G401.6 (cell line): ENCODE measurements at regions not wholly inside any gene's neighbourhood (a gene's known extent, or its start where the extent isn't known, plus 50 kb on each side); places are given as distances from the start of the nearest gene placed in this dataset.

Experiments used
- FAIRE-seq: peaks from 2 replicates; lab custom pipeline; 2012; peaks lifted over from hg19 to GRCh38; lab: Jason Lieb, UNC

- no peak for FAIRE-seq
These were observed 76.6 kb upstream of the LMO1 start for GRCh38 chr11:8340296-8340695.

DNA sequence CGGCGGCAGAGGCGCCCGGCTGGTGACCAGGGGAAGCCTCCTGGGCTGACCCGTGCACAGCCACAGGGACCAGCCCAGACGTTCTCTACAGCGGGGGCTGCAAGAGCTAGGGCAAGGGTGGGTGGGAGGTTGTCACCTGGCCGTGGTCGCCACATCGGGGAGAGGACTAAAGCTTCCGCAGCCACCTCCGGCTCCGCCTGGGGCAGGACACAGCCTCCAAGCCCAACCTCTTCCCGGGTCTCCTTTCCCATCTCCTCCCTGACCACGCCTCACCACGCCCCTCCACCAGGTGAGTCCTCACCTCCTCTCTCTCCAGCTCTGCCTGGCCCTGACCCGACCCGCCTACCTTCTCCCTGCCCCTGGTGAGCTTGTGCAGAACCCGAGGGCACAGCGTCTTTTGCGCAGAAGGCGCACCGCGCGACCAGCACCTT lies 75.9 kb upstream of the LMO1 start:
- FAIRE-seq, result no peak

DNA sequence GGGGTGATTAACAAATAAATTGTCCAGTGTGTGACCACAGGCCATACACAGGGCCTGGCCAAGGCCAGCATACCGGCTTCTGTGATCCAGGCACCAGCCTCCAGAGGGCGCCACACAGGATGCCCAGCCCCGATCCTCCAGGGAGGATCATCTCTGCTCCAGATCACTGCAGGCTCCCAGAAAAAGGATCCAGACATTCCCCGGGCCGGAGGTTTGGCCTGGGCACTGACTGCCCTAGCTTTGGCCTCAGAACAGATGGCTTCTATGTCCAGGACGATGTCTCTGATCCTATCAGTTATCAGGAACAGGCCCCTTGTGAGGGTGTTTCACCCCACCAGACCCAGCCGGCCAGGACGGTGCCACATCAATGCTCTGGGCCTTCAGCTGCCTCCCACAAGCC lies 74.5 kb upstream of the LMO1 start:
- no peak for FAIRE-seq

GRCh38 chr11:8337130-8337795 lies 73.6 kb upstream of the LMO1 start:
- FAIRE-seq, result no peak

DNA sequence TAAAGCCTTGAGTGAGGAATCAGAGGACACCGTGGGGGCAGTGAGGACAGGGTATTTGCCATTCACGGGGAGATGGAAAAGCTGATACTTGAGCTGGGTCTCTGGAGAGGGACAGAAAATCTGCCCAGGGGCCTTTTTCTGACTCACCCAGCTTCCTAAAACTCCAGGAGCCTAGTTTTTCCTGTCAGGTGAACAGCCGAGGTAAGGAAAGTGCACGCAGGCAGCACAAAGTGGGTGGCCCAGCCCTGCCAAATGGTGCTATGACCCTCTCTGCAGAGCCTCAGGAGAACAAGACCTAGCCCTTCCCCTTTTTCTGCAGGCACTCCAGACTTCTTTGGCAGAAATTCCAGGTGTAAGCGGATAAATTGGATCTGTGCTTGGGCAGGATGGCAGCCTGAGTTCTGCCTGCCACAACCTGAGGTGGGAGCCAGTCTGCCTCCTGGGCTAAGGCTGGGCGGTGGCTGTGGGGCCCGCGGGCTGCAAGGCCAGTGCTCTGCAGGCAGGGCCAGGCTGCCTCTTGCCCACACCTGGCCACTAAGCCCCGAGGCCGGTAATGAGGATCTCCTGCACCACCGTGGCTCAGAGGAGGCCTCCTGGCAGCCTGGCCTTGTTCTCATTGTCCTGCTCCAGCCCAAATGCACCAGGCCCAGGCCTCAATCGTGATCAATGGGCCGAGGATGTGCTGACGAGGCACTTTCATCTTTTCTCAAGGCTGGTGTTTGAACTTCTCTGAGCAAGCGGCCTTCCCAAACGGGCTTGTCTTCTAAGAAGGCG lies 72.9 kb upstream of the LMO1 start:
- FAIRE-seq, result no peak

DNA sequence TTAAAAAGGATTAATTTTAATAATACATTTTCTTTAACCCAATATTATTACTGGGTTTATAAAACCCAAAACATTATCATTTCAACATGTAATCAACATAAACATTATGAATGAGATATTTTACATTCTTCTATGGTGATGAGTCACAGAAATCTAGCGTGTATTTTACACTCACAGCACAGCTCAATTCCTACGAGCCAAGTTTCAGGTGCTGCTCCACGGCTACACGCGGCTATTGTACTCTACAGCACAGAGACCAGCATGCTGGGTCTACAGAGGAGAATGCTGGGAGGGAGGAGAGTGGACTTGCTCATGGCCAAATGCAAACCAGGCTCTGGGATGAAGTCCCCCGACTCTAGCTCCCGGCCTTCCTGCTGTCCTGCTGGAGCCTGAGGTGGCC lies 72.0 kb upstream of the LMO1 start:
- no peak for FAIRE-seq

DNA sequence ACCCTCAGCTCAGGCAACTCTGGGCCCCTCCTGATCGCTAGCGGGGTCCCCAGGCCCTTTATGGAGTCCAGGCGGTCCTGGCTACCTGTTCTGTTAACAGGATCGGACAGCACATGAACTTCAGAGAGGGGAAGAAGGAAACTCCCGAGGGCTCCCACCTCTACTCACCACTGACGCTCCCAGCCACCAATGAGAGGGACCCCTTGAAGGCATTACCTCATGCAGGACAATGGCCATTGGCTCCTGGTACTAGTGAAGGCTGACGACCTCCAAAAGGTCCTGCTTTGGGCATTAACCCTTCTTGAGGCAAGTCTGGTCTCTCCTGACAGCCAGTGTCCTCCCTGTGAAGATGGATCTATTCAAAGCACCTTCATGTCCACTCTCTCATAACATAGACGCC lies 71.5 kb upstream of the LMO1 start:
- FAIRE-seq, result no peak

DNA sequence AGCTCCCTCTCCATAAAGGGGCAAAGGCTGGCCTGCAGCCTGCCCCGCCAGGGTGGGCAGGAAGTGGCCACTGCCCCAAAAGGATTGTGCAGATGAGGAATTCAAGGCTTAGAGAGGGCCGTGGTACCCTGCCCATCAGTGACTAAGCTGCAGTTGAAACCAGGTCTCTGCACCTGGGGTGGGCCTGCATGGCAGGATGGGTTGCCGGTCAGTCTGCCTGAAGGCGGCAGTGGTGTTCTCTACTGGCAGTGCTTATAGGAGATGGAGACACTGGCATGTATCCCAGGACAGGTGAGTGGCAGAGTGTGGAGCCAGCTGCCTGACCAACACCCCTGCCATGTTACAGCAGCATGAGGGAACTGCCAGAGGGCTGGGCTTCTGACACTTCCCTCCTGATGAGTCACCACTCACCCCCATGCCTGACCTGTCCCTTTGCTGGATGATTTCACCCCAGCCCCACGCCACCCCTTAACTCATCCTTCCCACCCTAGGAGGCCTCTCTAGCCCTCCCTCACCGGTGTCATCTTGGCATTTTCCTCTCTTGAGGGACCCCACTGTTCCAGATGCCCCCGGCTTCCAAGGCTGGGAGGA lies 70.2 kb upstream of the LMO1 start:
- no peak for FAIRE-seq

DNA sequence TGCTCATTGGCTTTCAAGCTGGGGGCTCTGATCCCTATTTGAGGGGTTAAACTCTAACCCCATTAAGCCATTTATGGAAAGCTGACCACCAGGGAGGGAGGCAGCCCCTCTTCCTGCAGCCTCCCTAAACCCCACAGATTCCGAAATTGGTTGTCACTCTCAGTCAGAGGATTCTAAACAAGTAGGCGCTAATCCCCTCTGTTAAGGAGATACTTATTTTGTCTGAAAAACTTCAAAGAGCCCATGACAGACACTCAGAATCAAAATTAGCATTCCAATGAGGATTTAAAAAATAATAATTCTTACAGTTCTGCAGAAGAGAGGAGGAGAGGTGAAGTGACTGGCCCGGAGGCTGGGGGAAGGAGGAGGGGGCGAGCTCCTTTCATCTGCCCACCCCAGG lies 69.7 kb upstream of the LMO1 start:
- FAIRE-seq, result no peak

GRCh38 chr11:8332891-8333290 lies 69.2 kb upstream of the LMO1 start:
- no peak for FAIRE-seq

- no peak for FAIRE-seq
These were observed 68.5 kb upstream of the LMO1 start for GRCh38 chr11:8332196-8332595.

- FAIRE-seq, result no peak
These were observed 68.1 kb upstream of the LMO1 start for GRCh38 chr11:8331767-8332166.

DNA sequence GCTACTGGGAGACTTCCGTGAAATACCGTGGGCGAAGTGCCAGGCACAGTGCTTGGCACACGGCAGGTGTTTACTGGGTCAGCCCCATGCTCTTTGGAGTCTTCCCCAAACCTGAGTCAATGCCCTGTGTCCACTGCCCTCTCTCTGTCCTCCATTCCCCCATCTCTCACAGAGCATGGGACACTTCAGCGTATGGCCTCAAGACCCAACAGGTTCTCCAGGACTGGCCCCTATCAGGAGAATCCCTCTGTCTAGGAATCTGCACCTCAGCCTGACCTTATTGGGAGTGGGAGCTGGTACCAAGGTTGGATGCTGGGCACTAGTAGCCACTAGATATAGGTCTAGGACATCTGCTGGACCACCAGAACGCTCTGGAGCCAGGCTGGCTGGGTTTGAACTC lies 67.2 kb upstream of the LMO1 start:
- no peak for FAIRE-seq

- FAIRE-seq, result no peak
These were observed 66.7 kb upstream of the LMO1 start for GRCh38 chr11:8330404-8330803.

DNA sequence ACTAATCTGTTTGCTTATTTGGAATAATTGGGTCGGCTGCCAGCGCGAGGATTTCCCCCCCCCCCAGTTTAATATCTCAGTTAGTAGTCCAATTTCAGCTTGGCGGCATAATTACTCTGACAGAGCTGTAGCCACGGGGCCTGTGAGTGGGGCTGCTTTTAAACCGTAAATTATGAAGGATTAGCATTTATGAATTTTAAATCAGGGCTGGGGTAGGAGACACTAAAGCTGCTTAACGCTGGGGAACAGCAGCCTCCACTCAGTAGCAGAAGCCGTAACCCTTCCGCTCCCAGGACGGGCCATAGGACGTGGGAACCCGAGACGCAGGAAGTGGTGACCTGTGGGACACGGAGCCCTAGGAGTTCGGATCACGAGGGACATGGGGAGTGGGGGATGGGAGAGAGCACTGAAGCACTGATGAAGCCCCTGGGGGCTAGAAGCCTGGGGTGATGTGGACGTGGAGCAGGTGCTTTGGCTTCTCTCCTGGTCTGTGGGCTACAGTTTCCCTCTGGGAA lies 66.2 kb upstream of the LMO1 start:
- no peak for FAIRE-seq

DNA sequence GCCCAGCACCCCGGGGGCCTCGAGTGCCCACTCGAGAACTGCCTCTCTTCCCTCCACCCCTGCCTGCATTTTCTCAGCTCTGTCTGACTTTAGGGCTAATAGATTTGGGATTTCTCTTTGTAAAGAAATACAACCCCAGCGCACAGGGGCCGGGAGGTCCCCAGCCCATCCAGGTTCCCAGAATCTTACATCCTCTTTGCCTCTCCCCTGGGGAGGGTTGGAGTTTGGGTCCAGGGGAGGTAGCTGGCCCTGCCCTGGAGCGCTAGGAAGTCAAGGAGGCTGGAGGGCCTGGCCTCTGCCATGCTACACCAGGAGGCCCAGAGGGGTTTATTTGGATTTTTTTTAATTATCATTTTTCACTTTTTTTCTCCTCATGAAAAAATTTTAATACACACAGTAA lies 65.7 kb upstream of the LMO1 start:
- FAIRE-seq, result no peak

DNA sequence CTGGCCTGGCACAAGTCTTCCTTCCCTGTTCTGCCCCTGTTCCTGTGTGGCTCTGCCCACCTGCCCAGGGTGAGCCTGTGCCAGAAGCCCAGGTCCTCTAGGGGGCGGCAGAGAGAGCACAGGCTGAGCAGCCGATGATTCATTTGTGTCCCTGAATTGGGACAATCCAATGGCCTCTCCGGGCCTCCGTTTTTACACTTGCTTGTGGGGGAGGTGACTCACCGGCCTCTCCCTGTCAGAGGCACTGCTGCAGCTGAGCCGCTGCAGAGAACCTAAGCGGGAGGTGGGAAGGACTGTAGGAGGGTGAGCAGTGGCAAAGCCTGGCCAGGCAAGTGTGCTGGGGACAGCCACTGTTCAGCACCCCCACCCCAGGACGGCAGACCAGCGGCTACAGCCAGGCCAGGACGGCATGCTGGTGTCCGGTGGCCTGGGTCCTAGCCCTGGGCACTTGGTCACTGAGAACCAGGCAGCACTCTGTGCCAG lies 65.2 kb upstream of the LMO1 start:
- FAIRE-seq, result peak; percentile 21

- FAIRE-seq, result no peak
These were observed 64.6 kb upstream of the LMO1 start for GRCh38 chr11:8328231-8328794.

GRCh38 chr11:8327761-8328192 lies 64.1 kb upstream of the LMO1 start:
- FAIRE-seq, result no peak

- no peak for FAIRE-seq
These were observed 62.7 kb upstream of the LMO1 start for GRCh38 chr11:8326337-8326736.

DNA sequence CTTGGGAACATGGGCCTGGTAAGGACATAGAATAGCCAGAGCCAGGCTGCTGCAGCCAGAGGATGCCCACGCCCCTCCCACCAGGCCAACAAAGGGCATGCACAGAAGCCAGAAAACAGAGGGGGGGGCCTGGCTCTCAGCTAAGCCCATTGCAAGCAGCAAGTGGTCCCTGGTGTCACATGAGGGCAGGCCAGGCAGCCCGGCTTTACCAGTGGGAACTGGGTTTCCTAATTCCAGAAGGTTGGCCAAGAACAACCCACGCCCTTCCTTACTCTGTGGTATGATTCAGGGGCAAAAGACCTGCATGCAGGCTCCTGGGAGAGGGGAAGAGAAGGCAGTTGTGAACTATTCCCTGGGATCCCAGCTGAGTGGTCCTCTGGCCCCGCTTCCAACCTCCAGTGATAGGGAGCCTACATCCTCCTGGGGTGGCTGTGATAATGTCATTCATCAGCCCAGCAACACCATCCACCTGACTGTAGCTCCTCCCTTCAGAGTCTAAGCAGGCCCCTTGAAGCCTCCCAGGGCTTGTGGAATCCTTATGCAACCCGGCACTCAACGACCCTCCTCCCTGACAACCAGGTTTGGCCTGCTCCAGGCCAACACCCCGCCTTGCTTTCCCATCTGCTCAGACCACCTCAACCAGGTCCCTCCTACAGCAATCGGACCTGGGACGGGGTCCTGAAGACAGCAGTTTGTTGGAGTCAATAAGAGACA lies 62.1 kb upstream of the LMO1 start:
- no peak for FAIRE-seq
